Thymus (tissue), 11 donors: ENCODE measurements at regions not wholly inside any gene's neighbourhood (a gene's known extent, or its start where the extent isn't known, plus 50 kb on each side); places are given as distances from the start of the nearest gene placed in this dataset.
"Not testable (repeated sequence)": the region's sequence is repeated elsewhere in the genome, so short reads cannot be mapped to it uniquely, and the experiment has no call there.

Experiments used
- DNase-seq, 9 donors: peaks; one replicate each; pipeline ENCODE4 v3.0.0-alpha.2; 2013; ENCODE audit warnings: low spot score in 9 of 9, low read depth in 6 of 9, missing footprints in 1 of 9
- H3K27ac ChIP-seq, 2 donors: one replicate each; pipeline ENCODE4 v1.5.1; 2013; ENCODE audit warnings: control low read depth in 1 of 2, low read depth in 1 of 2, low read length in 1 of 2, mild to moderate bottlenecking in 1 of 2, moderate library complexity in 1 of 2
- H3K27me3 ChIP-seq, 2 donors: one replicate each; pipeline ENCODE4 v1.5.1; 2013; ENCODE audit warnings: low read length in 1 of 2; ENCODE audit not compliant: control insufficient read depth in 2 of 2, insufficient read depth in 1 of 2
- H3K36me3 ChIP-seq, 2 donors: one replicate each; pipeline ENCODE4 v1.5.1; 2013; ENCODE audit warnings: low read length in 1 of 2, mild to moderate bottlenecking in 1 of 2, moderate library complexity in 1 of 2; ENCODE audit not compliant: control insufficient read depth in 2 of 2, insufficient read depth in 2 of 2
- H3K4me1 ChIP-seq, 2 donors: one replicate each; pipeline ENCODE4 v1.5.1; 2013; ENCODE audit warnings: low read length in 2 of 2; ENCODE audit not compliant: control insufficient read depth in 2 of 2, insufficient read depth in 2 of 2
- H3K4me3 ChIP-seq, 2 donors: one replicate each; pipeline ENCODE4 v1.5.1; 2013; ENCODE audit warnings: low read length in 2 of 2, control low read depth in 1 of 2, mild to moderate bottlenecking in 1 of 2
- H3K9me3 ChIP-seq, 2 donors: one replicate each; pipeline ENCODE4 v1.5.1; 2013; ENCODE audit warnings: low read length in 1 of 2, mild to moderate bottlenecking in 1 of 2; ENCODE audit not compliant: control insufficient read depth in 2 of 2, insufficient read depth in 1 of 2
- WGBS: extraction: QIAGEN DNeasy Blood & Tissue Kit; methylation state at CpG from one replicate; pipeline ENCODE4 v1.1.7; 2013; 5-methylcytosine and 5-hydroxymethylcytosine counted together
- donor health status: healthy.

GRCh38 chr12:86959766-86960458 is 703.7 kb upstream of the MGAT4C start:
- 86% methylated on average over 5 of the region's 5 CpGs for WGBS
- H3K27me3 ChIP-seq: no peaks in the 10 kb centered on the region
- no peak for DNase-seq
- no peaks in the 10 kb centered on the region for H3K36me3 ChIP-seq
- H3K4me3 ChIP-seq: no peak overlapping the region
- H3K9me3 ChIP-seq: peaks cover 0 to 5% of the 10 kb centered on the region in 2 donors
- H3K4me1 ChIP-seq: no peaks in the 10 kb centered on the region
- no peak overlapping the region for H3K27ac ChIP-seq

GRCh38 chr12:86950444-86950843 is 694.3 kb upstream of the MGAT4C start:
- Histone ChIP-seq H3K27me3 (no peaks in the 10 kb centered on the region), H3K36me3 (no peaks in the 10 kb centered on the region), H3K9me3 (no peaks in the 10 kb centered on the region), H3K4me3 (no peak overlapping the region), H3K4me1 (no peaks in the 10 kb centered on the region), H3K27ac (no peak overlapping the region)
- 87% methylated on average over 3 of the region's 3 CpGs for WGBS
- DNase-seq: no peak

- no peaks in the 10 kb centered on the region for H3K36me3 ChIP-seq
- H3K27ac ChIP-seq: no peak overlapping the region
- no peak overlapping the region for H3K4me3 ChIP-seq
- DNase-seq: no peak
- no peaks in the 10 kb centered on the region for H3K4me1 ChIP-seq
- no peaks in the 10 kb centered on the region for H3K27me3 ChIP-seq
- 40% methylated on average over 1 of the region's 1 CpG for WGBS
- no peaks in the 10 kb centered on the region for H3K9me3 ChIP-seq
Measured at GRCh38 chr12:86950043-86950442, 693.9 kb upstream of the MGAT4C start.

GRCh38 chr12:86948851-86949250 is 692.7 kb upstream of the MGAT4C start:
- 92% methylated on average over 1 of the region's 1 CpG for WGBS
- H3K27ac ChIP-seq: no peak overlapping the region
- no peaks in the 10 kb centered on the region for H3K27me3 ChIP-seq

GRCh38 chr12:86945685-86946196 is 689.5 kb upstream of the MGAT4C start:
- H3K4me1 ChIP-seq: no peaks in the 10 kb centered on the region
- WGBS: 75% methylated on average over 1 of the region's 1 CpG
- no peak for DNase-seq
- no peaks in the 10 kb centered on the region for H3K9me3 ChIP-seq
- no peak overlapping the region for H3K27ac ChIP-seq
- H3K36me3 ChIP-seq: no peaks in the 10 kb centered on the region
- H3K4me3 ChIP-seq: no peak overlapping the region
- H3K27me3 ChIP-seq: no peaks in the 10 kb centered on the region

More at GRCh38 chr12:86948851-86949250, 692.7 kb upstream of the MGAT4C start:
- Histone ChIP-seq H3K4me1 (no peaks in the 10 kb centered on the region), H3K9me3 (no peaks in the 10 kb centered on the region), H3K36me3 (no peaks in the 10 kb centered on the region), H3K4me3 (no peak overlapping the region)
- no peak for DNase-seq

GRCh38 chr12:86944197-86944819 is 688.1 kb upstream of the MGAT4C start:
- not testable (repeated sequence) for H3K9me3 ChIP-seq, H3K27ac ChIP-seq, H3K27me3 ChIP-seq, H3K4me3 ChIP-seq, DNase-seq, H3K4me1 ChIP-seq, H3K36me3 ChIP-seq
- 94% methylated on average over 3 of the region's 3 CpGs for WGBS

GRCh38 chr12:86931714-86932113 is 675.5 kb upstream of the MGAT4C start:
- no peak for DNase-seq
- H3K4me3 ChIP-seq: no peak overlapping the region
- H3K27ac ChIP-seq: no peak overlapping the region
- H3K27me3 ChIP-seq: no peaks in the 10 kb centered on the region
- no peaks in the 10 kb centered on the region for H3K4me1 ChIP-seq
- H3K9me3 ChIP-seq: no peaks in the 10 kb centered on the region
- H3K36me3 ChIP-seq: no peaks in the 10 kb centered on the region

- 90% methylated on average over 2 of the region's 2 CpGs for WGBS
- Histone ChIP-seq H3K27ac (no peak overlapping the region), H3K36me3 (no peaks in the 10 kb centered on the region), H3K9me3 (no peaks in the 10 kb centered on the region), H3K27me3 (no peaks in the 10 kb centered on the region), H3K4me3 (no peak overlapping the region), H3K4me1 (no peaks in the 10 kb centered on the region)
- no peak for DNase-seq
Measured at GRCh38 chr12:86929962-86930361, 673.8 kb upstream of the MGAT4C start.

GRCh38 chr12:86917121-86917520 is 660.9 kb upstream of the MGAT4C start:
- Histone ChIP-seq H3K9me3 (no peaks in the 10 kb centered on the region), H3K36me3 (no peaks in the 10 kb centered on the region), H3K4me1 (no peaks in the 10 kb centered on the region), H3K27ac (no peak overlapping the region), H3K4me3 (no peak overlapping the region), H3K27me3 (no peaks in the 10 kb centered on the region)
- 89% methylated on average over 1 of the region's 1 CpG for WGBS
- no peak for DNase-seq
